ENCODE measurements at regions not wholly inside any gene's neighbourhood (a gene's known extent, or its start where the extent isn't known, plus 50 kb on each side); places are given as distances from the start of the nearest gene placed in this dataset.

DNA sequence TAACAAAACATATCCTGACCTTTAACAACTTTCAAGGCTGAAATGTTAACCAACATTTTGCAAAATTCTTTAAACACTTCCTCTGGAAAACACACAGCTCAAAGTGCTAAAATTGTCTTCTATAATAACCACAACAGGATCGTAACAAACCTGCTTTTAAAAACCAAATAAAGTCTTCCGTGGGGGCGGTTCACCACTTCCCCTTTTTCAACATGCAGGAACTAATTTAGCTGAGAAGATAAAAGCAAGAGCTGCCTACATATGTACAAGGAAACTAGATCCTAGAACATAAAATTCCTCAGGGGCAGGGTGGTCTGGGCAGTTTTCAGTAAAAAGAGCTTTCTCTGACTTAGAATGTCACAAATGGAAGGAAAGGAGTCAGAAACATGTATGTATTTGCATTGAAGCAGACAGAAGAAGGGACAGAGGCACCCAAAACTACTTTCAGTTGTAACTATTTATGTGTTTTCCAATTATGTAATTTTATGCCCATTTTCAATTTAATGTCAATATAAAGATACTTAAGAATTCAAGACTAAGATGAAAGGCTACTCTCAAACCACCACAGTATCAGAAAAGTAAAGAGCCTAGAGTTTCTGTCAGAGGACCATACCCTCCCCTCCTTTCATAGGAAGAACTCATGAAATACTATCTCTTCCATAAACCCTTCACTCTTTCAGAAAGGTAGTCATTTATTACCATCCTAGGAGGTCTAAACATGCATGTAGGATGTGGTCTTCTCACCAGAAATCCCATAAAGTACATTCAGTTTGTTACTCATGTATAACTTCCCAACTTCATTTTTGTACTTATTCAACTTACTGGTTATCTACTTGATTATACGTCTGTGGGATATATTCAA, 185.9 kb upstream of the RASA1 start:
- no peak for TF ChIP-seq POLR2A (IDR thresholded peaks at IDR 0.05)
- TF ChIP-seq, protein P1, sequence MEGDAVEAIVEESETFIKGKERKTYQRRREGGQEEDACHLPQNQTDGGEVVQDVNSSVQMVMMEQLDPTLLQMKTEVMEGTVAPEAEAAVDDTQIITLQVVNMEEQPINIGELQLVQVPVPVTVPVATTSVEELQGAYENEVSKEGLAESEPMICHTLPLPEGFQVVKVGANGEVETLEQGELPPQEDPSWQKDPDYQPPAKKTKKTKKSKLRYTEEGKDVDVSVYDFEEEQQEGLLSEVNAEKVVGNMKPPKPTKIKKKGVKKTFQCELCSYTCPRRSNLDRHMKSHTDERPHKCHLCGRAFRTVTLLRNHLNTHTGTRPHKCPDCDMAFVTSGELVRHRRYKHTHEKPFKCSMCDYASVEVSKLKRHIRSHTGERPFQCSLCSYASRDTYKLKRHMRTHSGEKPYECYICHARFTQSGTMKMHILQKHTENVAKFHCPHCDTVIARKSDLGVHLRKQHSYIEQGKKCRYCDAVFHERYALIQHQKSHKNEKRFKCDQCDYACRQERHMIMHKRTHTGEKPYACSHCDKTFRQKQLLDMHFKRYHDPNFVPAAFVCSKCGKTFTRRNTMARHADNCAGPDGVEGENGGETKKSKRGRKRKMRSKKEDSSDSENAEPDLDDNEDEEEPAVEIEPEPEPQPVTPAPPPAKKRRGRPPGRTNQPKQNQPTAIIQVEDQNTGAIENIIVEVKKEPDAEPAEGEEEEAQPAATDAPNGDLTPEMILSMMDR (IDR thresholded peaks at IDR 0.05), result no peak
